LoVo (cell line): ENCODE measurements at regions not wholly inside any gene's neighbourhood (a gene's known extent, or its start where the extent isn't known, plus 50 kb on each side); places are given as distances from the start of the nearest gene placed in this dataset.
A peak's percentile ranks its signal among the peaks of the same experiment; 100 is the strongest.

Source experiments
- DNase-seq: peaks from one replicate; pipeline ENCODE4 v3.0.0-alpha.2; 2016; ENCODE audit warnings: low spot score

- no peak for DNase-seq
Measured at GRCh38 chr3:144384241-144384979, 412.8 kb downstream of the DIPK2A start.

- no peak for DNase-seq
Measured at GRCh38 chr3:144390786-144391185, 419.2 kb downstream of the DIPK2A start.

GRCh38 chr3:144391236-144391635 is 419.6 kb downstream of the DIPK2A start:
- no peak for DNase-seq

- DNase-seq = no peak
Measured at GRCh38 chr3:144394032-144394431, 422.4 kb downstream of the DIPK2A start.

- DNase-seq = no peak
Measured at GRCh38 chr3:144402430-144402829, 430.8 kb downstream of the DIPK2A start.

- peak; percentile 34 for DNase-seq
Measured at GRCh38 chr3:144403040-144403457, 431.4 kb downstream of the DIPK2A start.

- DNase-seq = no peak
Measured at GRCh38 chr3:144407335-144407734, 435.7 kb downstream of the DIPK2A start.

- no peak for DNase-seq
Measured at GRCh38 chr3:144409319-144409718, 437.7 kb downstream of the DIPK2A start.

- DNase-seq = no peak
Measured at GRCh38 chr3:144413068-144413467, 441.4 kb downstream of the DIPK2A start.

- no peak for DNase-seq
Measured at GRCh38 chr3:144415492-144415891, 443.9 kb downstream of the DIPK2A start.

- no peak for DNase-seq
Measured at GRCh38 chr3:144424606-144425005, 453.0 kb downstream of the DIPK2A start.

GRCh38 chr3:144426366-144426765 is 454.7 kb downstream of the DIPK2A start:
- no peak for DNase-seq

GRCh38 chr3:144426967-144427366 is 455.3 kb downstream of the DIPK2A start:
- DNase-seq = no peak

- no peak for DNase-seq
Measured at GRCh38 chr3:144429719-144430121, 458.1 kb downstream of the DIPK2A start.

GRCh38 chr3:144431134-144431533 is 459.5 kb downstream of the DIPK2A start:
- DNase-seq = no peak

GRCh38 chr3:144433006-144433405 is 461.4 kb downstream of the DIPK2A start:
- no peak for DNase-seq

- DNase-seq = peak; percentile 38
Measured at GRCh38 chr3:144437989-144438388, 466.4 kb downstream of the DIPK2A start.

GRCh38 chr3:144444061-144444460 is 472.4 kb downstream of the DIPK2A start:
- DNase-seq = no peak

GRCh38 chr3:144444546-144444945 is 472.9 kb downstream of the DIPK2A start:
- no peak for DNase-seq

- no peak for DNase-seq
Measured at GRCh38 chr3:144455841-144456440, 484.3 kb downstream of the DIPK2A start.

GRCh38 chr3:144457758-144458157 is 486.1 kb downstream of the DIPK2A start:
- DNase-seq = no peak

GRCh38 chr3:144458283-144458682 is 486.7 kb downstream of the DIPK2A start:
- no peak for DNase-seq

GRCh38 chr3:144462337-144462736 is 490.7 kb downstream of the DIPK2A start:
- DNase-seq = no peak

GRCh38 chr3:144463911-144464310 is 492.3 kb downstream of the DIPK2A start:
- no peak for DNase-seq
